ENCODE measurements at regions not wholly inside any gene's neighbourhood (a gene's known extent, or its start where the extent isn't known, plus 50 kb on each side); places are given as distances from the start of the nearest gene placed in this dataset.

DNA sequence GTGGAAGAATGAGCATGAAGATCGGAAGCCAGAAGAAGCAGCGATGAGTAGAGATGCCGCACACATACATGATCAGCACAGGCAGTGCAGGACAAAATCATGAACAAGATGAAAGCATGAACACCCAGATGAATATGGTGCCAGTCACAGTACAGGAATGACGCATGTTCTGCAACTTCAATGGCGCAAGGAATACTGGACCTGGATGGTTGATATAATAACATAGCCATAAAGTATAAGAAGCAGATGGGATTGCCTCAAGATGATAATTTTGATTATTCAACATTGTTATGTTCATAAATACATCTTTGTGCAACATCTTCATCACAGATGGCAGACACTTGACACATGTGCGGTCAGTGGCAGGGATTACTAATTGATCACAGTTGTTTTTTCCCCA, 59.7 kb upstream of the SLCO3A1 start:
- peaks cover 6% of the 10 kb centered on the region for H3K27me3 Mint-ChIP-seq
- no peak overlapping the region for H3K4me3 Mint-ChIP-seq
- H3K9me3 Mint-ChIP-seq: no peaks in the 10 kb centered on the region
- H3K36me3 Mint-ChIP-seq: no peaks in the 10 kb centered on the region
- H3K4me1 Mint-ChIP-seq: no peaks in the 10 kb centered on the region
- no peak overlapping the region for H3K27ac Mint-ChIP-seq

DNA sequence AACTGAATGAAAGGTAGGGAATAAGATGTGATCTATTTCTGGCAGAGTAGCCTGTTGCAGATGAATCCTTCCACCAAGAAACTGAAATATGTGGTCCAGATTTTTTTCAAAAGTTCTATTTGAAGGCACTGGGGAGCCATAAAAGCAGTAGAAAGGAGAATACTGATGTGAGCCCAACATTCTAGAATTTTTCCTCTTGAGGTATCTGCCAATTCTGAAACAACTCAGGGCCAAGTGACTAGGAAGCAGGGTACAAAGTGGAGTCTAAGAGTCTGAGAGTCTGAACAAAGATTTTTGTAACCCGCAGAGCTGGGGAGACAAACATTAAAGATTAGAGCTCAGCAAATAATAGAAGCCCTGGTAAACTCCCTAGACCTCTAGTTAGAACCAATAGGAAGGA, 58.3 kb upstream of the SLCO3A1 start:
- H3K4me1 Mint-ChIP-seq: no peaks in the 10 kb centered on the region
- H3K36me3 Mint-ChIP-seq: no peaks in the 10 kb centered on the region
- peaks cover 6% of the 10 kb centered on the region for H3K27me3 Mint-ChIP-seq
- H3K9me3 Mint-ChIP-seq: no peaks in the 10 kb centered on the region
- no peak overlapping the region for H3K27ac Mint-ChIP-seq
- H3K4me3 Mint-ChIP-seq: no peak overlapping the region

DNA sequence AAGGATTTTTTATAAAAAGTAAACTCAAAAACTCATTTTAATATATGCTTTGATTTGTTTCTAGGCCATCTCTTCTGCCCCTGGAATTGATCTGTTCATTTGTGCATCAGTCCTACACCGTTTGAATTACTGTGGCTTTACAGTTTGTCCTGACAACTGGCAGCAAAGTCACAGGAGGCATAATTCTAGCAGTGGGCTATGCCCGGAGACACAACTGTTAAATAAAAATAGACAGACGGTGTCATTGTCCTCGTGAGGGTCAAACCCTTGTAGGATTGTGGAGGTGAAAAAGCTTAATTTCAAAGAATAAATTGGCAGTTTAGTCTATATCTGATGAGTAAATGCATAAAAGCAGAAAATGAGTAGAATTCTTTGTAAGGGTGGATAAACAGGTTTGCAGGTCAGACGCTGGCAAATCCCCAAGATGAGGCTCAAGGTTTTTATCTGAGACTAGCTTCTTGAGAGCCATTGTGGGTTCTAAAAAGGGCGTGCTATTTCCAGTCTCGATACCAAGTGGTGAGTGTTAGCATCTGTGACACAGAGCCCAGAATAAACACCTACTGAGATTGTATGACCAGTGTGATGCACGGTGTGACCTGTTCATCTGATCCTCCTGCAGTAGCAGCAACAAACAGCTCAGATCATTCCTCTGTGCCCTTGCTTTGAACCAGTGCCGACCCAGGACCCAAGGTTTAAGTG, 51.5 kb upstream of the SLCO3A1 start:
- no peaks in the 10 kb centered on the region for H3K36me3 Mint-ChIP-seq
- H3K27me3 Mint-ChIP-seq: peaks cover 14% of the 10 kb centered on the region
- H3K9me3 Mint-ChIP-seq: no peaks in the 10 kb centered on the region
- H3K27ac Mint-ChIP-seq: no peak overlapping the region
- H3K4me3 Mint-ChIP-seq: no peak overlapping the region
- H3K4me1 Mint-ChIP-seq: no peaks in the 10 kb centered on the region

DNA sequence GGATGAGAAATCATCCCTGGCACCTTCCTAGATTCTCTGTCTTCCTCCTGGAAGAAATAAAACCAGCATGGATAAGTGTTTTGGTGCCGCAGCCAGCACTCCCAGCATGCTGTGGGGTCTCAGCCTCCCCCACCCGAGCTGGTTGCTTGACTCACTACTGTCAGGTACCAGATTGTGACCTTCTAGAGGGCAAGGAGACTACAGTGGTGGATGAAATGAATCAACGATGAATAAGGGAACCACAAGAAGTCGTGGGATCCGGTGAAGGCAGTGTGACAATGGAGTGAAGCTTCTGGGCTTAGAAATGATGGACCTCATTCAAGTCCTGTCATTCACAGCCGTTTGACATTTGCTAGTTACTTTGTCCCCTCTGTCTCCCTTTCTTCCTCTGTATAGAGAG, 50.2 kb upstream of the SLCO3A1 start:
- H3K4me3 Mint-ChIP-seq: no peak overlapping the region
- H3K27ac Mint-ChIP-seq: no peak overlapping the region
- no peaks in the 10 kb centered on the region for H3K9me3 Mint-ChIP-seq

More for the DNA sequence above, 50.2 kb upstream of the SLCO3A1 start:
- Mint-ChIP-seq H3K36me3 (no peaks in the 10 kb centered on the region), H3K27me3 (peaks cover 16% of the 10 kb centered on the region), H3K4me1 (no peaks in the 10 kb centered on the region)
